HK-2 (cell line): ENCODE measurements at regions not wholly inside any gene's neighbourhood (a gene's known extent, or its start where the extent isn't known, plus 50 kb on each side); places are given as distances from the start of the nearest gene placed in this dataset.
"Not testable (repeated sequence)": the region's sequence is repeated elsewhere in the genome, so short reads cannot be mapped to it uniquely, and the experiment has no call there.

ENCODE experiments used
- DNase-seq: peaks from one replicate; pipeline ENCODE4 v3.0.0-alpha.2; 2018; ENCODE audit not compliant: unreplicated experiment

GRCh38 chrX:55813150-55813549, 95.6 kb downstream of the RRAGB start:
- no peak for DNase-seq

- DNase-seq, result no peak
Measured at GRCh38 chrX:55815546-55815945, 98.0 kb downstream of the RRAGB start.

- DNase-seq, result no peak
Measured at GRCh38 chrX:55816023-55816422, 98.5 kb downstream of the RRAGB start.

GRCh38 chrX:55818673-55819375, 101.3 kb downstream of the RRAGB start:
- DNase-seq, result no peak

GRCh38 chrX:55839485-55839884, 121.9 kb downstream of the RRAGB start:
- DNase-seq, result no peak

GRCh38 chrX:55841962-55842752, 124.6 kb downstream of the RRAGB start:
- no peak for DNase-seq

GRCh38 chrX:55866779-55867178, 149.2 kb downstream of the RRAGB start:
- not testable (repeated sequence) for DNase-seq

- peak; percentile 6 for DNase-seq
Measured at GRCh38 chrX:55867181-55867651, 149.7 kb downstream of the RRAGB start.

- DNase-seq, result no peak
Measured at GRCh38 chrX:55867708-55868107, 150.2 kb downstream of the RRAGB start.

- DNase-seq, result no peak
Measured at GRCh38 chrX:55874807-55875206, 157.3 kb downstream of the RRAGB start.

- DNase-seq, result not testable (repeated sequence)
Measured at GRCh38 chrX:55883541-55883940, 166.0 kb downstream of the RRAGB start.

GRCh38 chrX:55907968-55908607, 190.5 kb downstream of the RRAGB start:
- peak; percentile 55 for DNase-seq

- DNase-seq, result peak; percentile 17
Measured at GRCh38 chrX:55908661-55909212, 191.2 kb downstream of the RRAGB start.

- no peak for DNase-seq
Measured at GRCh38 chrX:55919367-55920221, 202.0 kb downstream of the RRAGB start.

- no peak for DNase-seq
Measured at GRCh38 chrX:55924574-55924973, 207.0 kb downstream of the RRAGB start.

- DNase-seq, result not testable (repeated sequence)
Measured at GRCh38 chrX:55928529-55928928, 211.0 kb downstream of the RRAGB start.
